GM23338 (cell line): ENCODE measurements at regions not wholly inside any gene's neighbourhood (a gene's known extent, or its start where the extent isn't known, plus 50 kb on each side); places are given as distances from the start of the nearest gene placed in this dataset.

Experiments used
- ATAC-seq: fragments of 200-7000 bp; cut with Tn5 transposase; 3 replicates; pipeline ENCODE4 v1.9.1; 2020
- DNase-seq: peaks from one replicate; pipeline ENCODE4 v3.0.0-alpha.2; 2015; ENCODE audit warnings: low spot score
- H2AFZ ChIP-seq: fragments of 200-600 bp; sonication (generic); 2 replicates; pipeline ENCODE4 v1.8.0; 2016; ENCODE audit warnings: antibody characterized with exemption, mild to moderate bottlenecking, moderate library complexity
- H3F3A ChIP-seq: fragments of 200-600 bp; sonication (generic); replicated peaks from 2 replicates; pipeline ENCODE4 v1.8.0; 2017; ENCODE audit warnings: antibody characterized with exemption, mixed run types, low read depth
- H3K27ac ChIP-seq: fragments of 200-600 bp; sonication (generic); 2 replicates; pipeline ENCODE4 v1.6.1; 2016; ENCODE audit warnings: low read depth
- H3K27me3 ChIP-seq: fragments of 200-600 bp; sonication (generic); 2 replicates; pipeline ENCODE4 v1.8.0; 2016; ENCODE audit warnings: mild to moderate bottlenecking, mixed run types, moderate library complexity; ENCODE audit not compliant: insufficient read depth
- H3K36me3 ChIP-seq: fragments of 200-600 bp; sonication (generic); 2 replicates; pipeline ENCODE4 v1.8.0; 2016; ENCODE audit warnings: mild to moderate bottlenecking; ENCODE audit not compliant: insufficient read depth
- H3K4me1 ChIP-seq: fragments of 200-600 bp; sonication (generic); 2 replicates; pipeline ENCODE4 v1.8.0; 2016; ENCODE audit warnings: mild to moderate bottlenecking, moderate library complexity; ENCODE audit not compliant: insufficient read depth
- H3K4me2 ChIP-seq: fragments of 200-600 bp; sonication (generic); 2 replicates; pipeline ENCODE4 v1.7.1; 2017; ENCODE audit warnings: mixed run types
- H3K4me3 ChIP-seq: fragments of 200-600 bp; sonication (generic); 2 replicates; pipeline ENCODE4 v1.6.1; 2016; ENCODE audit warnings: mixed run types
- H3K79me2 ChIP-seq: fragments of 200-600 bp; sonication (generic); replicated peaks from 2 replicates; pipeline ENCODE4 v1.8.0; 2017; ENCODE audit warnings: mild to moderate bottlenecking; ENCODE audit not compliant: insufficient read depth
- H3K9me2 ChIP-seq: fragments of 200-600 bp; sonication (generic); 2 replicates; pipeline ENCODE4 v1.8.0; 2017; ENCODE audit not compliant: insufficient read depth
- H4K20me1 ChIP-seq: fragments of 200-600 bp; sonication (generic); replicated peaks from 2 replicates; pipeline ENCODE4 v1.8.0; 2017; ENCODE audit warnings: mild to moderate bottlenecking; ENCODE audit not compliant: insufficient read depth
- H3K27ac Mint-ChIP-seq: 2 replicates; pipeline ENCODE4 v1.8.0; 2020; ENCODE audit warnings: inconsistent platforms, mild to moderate bottlenecking, moderate library complexity, mixed read lengths
- H3K27me3 Mint-ChIP-seq: 3 replicates; pipeline ENCODE4 v1.8.0; 2022; ENCODE audit warnings: low read depth, mild to moderate bottlenecking, moderate library complexity, mixed read lengths, inconsistent platforms; ENCODE audit not compliant: insufficient read depth, poor library complexity
- H3K36me3 Mint-ChIP-seq: 3 replicates; pipeline ENCODE4 v1.8.0; 2021; ENCODE audit warnings: low read depth, mild to moderate bottlenecking, inconsistent platforms, moderate library complexity, mixed read lengths
- H3K4me1 Mint-ChIP-seq: 3 replicates; pipeline ENCODE4 v1.8.0; 2020; ENCODE audit warnings: mild to moderate bottlenecking, inconsistent platforms, mixed read lengths
- H3K4me3 Mint-ChIP-seq: 3 replicates; pipeline ENCODE4 v1.8.0; 2021; ENCODE audit warnings: moderate library complexity, mild to moderate bottlenecking, inconsistent platforms, mixed read lengths
- H3K9me3 Mint-ChIP-seq: 3 replicates; pipeline ENCODE4 v1.8.0; 2020; ENCODE audit warnings: moderate library complexity, mild to moderate bottlenecking, inconsistent platforms, mixed read lengths
- CREB1 ChIP-seq: fragments of 250-450 bp; sonication (Bioruptor Pico); IDR thresholded peaks from 2 replicates; pipeline ENCODE4 v1.5.0; 2020; ENCODE audit warnings: low read depth, mild to moderate bottlenecking, moderate library complexity
- CTCF ChIP-seq, 2 experiments: fragments of 200-600 bp in 1 of 2; sonication (generic) in 1 of 2; conservative IDR thresholded peaks; 2 replicates each; pipeline versions ENCODE4 v1.5.1 to v1.6.1; 2016 to 2017; ENCODE audit warnings: antibody characterized with exemption in 2 of 2, low read depth in 2 of 2, mild to moderate bottlenecking in 2 of 2, moderate library complexity in 1 of 2
- ETS1 ChIP-seq: IDR thresholded peaks from 2 replicates; pipeline ENCODE4 v1.6.1; 2016; ENCODE audit warnings: antibody characterized with exemption
- EZH2 ChIP-seq: fragments of 200-600 bp; sonication (generic); IDR thresholded peaks from one replicate; pipeline ENCODE4 v1.8.0; 2017; ENCODE audit warnings: antibody characterized with exemption, mild to moderate bottlenecking, low read depth; ENCODE audit not compliant: unreplicated experiment
- EZH2phosphoT487 ChIP-seq: fragments of 200-600 bp; sonication (generic); IDR thresholded peaks from one replicate; pipeline ENCODE4 v1.8.1; 2018; ENCODE audit warnings: antibody characterized with exemption; ENCODE audit not compliant: unreplicated experiment
- JUNB ChIP-seq: IDR thresholded peaks from one replicate; pipeline ENCODE4 v1.6.1; 2016; ENCODE audit warnings: antibody characterized with exemption; ENCODE audit not compliant: unreplicated experiment
- NANOG ChIP-seq: IDR thresholded peaks from 2 replicates; pipeline ENCODE4 v1.6.1; 2016; ENCODE audit warnings: antibody characterized with exemption, borderline replicate concordance
- POLR2AphosphoS5 ChIP-seq: IDR thresholded peaks from 2 replicates; pipeline ENCODE4 v1.6.1; 2016; ENCODE audit warnings: antibody characterized with exemption, low read depth
- REST ChIP-seq: IDR thresholded peaks from one replicate; pipeline ENCODE4 v1.6.1; 2018; ENCODE audit warnings: antibody characterized with exemption; ENCODE audit not compliant: unreplicated experiment
- STAT1 ChIP-seq: IDR thresholded peaks from one replicate; pipeline ENCODE4 v1.6.1; 2016; ENCODE audit warnings: antibody characterized with exemption; ENCODE audit not compliant: unreplicated experiment
- ZNF114 ChIP-seq: fragments of 250-450 bp; sonication (Bioruptor Pico); IDR thresholded peaks from 2 replicates; pipeline ENCODE4 v1.5.0; 2020; ENCODE audit warnings: mild to moderate bottlenecking, moderate library complexity
- ZNF331 ChIP-seq: fragments of 250-450 bp; sonication (Bioruptor Pico); IDR thresholded peaks from 2 replicates; pipeline ENCODE4 v1.5.0; 2020; ENCODE audit warnings: low read depth, mild to moderate bottlenecking, moderate library complexity
- ZNF462 ChIP-seq: fragments of 250-450 bp; sonication (Bioruptor Pico); IDR thresholded peaks from 2 replicates; pipeline ENCODE4 v1.5.0; 2020; ENCODE audit warnings: mild to moderate bottlenecking, moderate library complexity

- peaks cover 12% of the 10 kb centered on the region for H3K9me3 Mint-ChIP-seq
- Histone ChIP-seq H4K20me1 (no peaks in the 10 kb centered on the region), H3K9me2 (0 out of 2 replicates have a peak, but pooled peaks cover 4% of the 10 kb centered on the region), H3K4me3 (no peak overlapping the region), H2AFZ (no peak overlapping the region; the same call in 1 of the 2 replicates), H3K27ac (no peak overlapping the region), H3F3A (no peaks in the 10 kb centered on the region), H3K79me2 (no peaks in the 10 kb centered on the region), H3K4me2 (no peak overlapping the region), H3K27me3 (no peaks in the 10 kb centered on the region), H3K4me1 (no peaks in the 10 kb centered on the region), H3K36me3 (no peaks in the 10 kb centered on the region)
- no peak overlapping the region for H3K4me3 Mint-ChIP-seq
- H3K27me3 Mint-ChIP-seq, result no peaks in the 10 kb centered on the region
- DNase-seq, result no peak
- H3K27ac Mint-ChIP-seq, result no peak overlapping the region
- TF ChIP-seq STAT1, result no peak
- TF ChIP-seq CTCF (conservative IDR thresholded peaks at IDR 0.05; ENCODE audit: low read depth in 2 of 2), result no peak
- no peak for TF ChIP-seq POLR2AphosphoS5
- no peak for TF ChIP-seq JUNB
- no peak for TF ChIP-seq ETS1
- TF ChIP-seq ZNF331, result no peak
- TF ChIP-seq NANOG, result no peak
- no peak for TF ChIP-seq REST
- TF ChIP-seq EZH2, result no peak
- no peak for TF ChIP-seq ZNF462 (CRISPR knock-in tag)
- no peak for TF ChIP-seq CREB1 (CRISPR knock-in tag)
- no peak for TF ChIP-seq EZH2phosphoT487
- TF ChIP-seq ZNF114 (CRISPR knock-in tag), result no peak
- H3K4me1 Mint-ChIP-seq, result no peaks in the 10 kb centered on the region
- peaks cover 9% of the 10 kb centered on the region; the same call in 2 of the 3 replicates for H3K36me3 Mint-ChIP-seq
- no peak for ATAC-seq
These were observed 605.7 kb upstream of the GJE1 start for GRCh38 chr6:141526985-141527384.
